K562 (cell line): ENCODE measurements at regions not wholly inside any gene's neighbourhood (a gene's known extent, or its start where the extent isn't known, plus 50 kb on each side); places are given as distances from the start of the nearest gene placed in this dataset.

Experiments used
- ATAC-seq: fragments of 200-7000 bp; cut with Tn5 transposase; 3 replicates; pipeline ENCODE4 v1.9.1; 2020; ENCODE audit warnings: moderate library complexity
- BruUV-seq: library from RNA; stranded (reverse); fragments of 400-500 nt; replicated peaks from 2 replicates; lab custom pipeline; 2021; lab: Mats Ljungman, UMichigan
- CTCF ChIA-PET: fragments of 300-600 bp; formaldehyde crosslinking; extraction: SDS; loops from one replicate; lab custom pipeline; 2021; ENCODE audit warnings: low intra/inter-chr PET ratio; lab: Yijun Ruan, JAX
- POLR2A ChIA-PET: fragments of 300-600, 350-650 bp; sonication (Branson Sonifier 250); formaldehyde crosslinking; extraction: SDS; loops from one replicate; lab custom pipeline; 2021; ENCODE audit warnings: antibody characterized with exemption, inconsistent platforms; lab: Yijun Ruan, JAX
- DNase-seq, 4 experiments: peaks; one replicate each; pipeline versions ENCODE4 v3.0.0 to v3.0.0-alpha.2; 2011 to 2018; ENCODE audit warnings: low spot score in 3 of 4, mixed read lengths in 3 of 4; ENCODE audit errors: extremely low read depth in 1 of 4
- FAIRE-seq: peaks from 2 replicates; lab custom pipeline; 2011; peaks lifted over from hg19 to GRCh38; lab: Jason Lieb, UNC
- H2AFZ ChIP-seq: 2 replicates; pipeline ENCODE4 v1.6.0; 2011; ENCODE audit warnings: low read depth, low read length, control low read depth, inconsistent platforms
- H3K27ac ChIP-seq: fragments of 200-600 bp; 3 replicates; pipeline ENCODE4 v1.8.0; 2011; ENCODE audit warnings: low read depth, mild to moderate bottlenecking, control low read depth, inconsistent platforms, low read length, moderate library complexity, mixed read lengths; ENCODE audit errors: extremely low read depth
- H3K27me3 ChIP-seq, 2 experiments: fragments of 300-600 bp in 1 of 2; 2 replicates in 1 of 2; 3 replicates in 1 of 2; pipeline versions ENCODE4 v1.6.0 to v1.8.0; 2011; ENCODE audit warnings: inconsistent platforms in 2 of 2, low read length in 2 of 2, mild to moderate bottlenecking in 1 of 2, mixed read lengths in 1 of 2, moderate library complexity in 1 of 2; ENCODE audit not compliant: control insufficient read depth in 2 of 2, insufficient read depth in 2 of 2
- H3K36me3 ChIP-seq: fragments of 300-600 bp; 3 replicates; pipeline ENCODE4 v1.8.0; 2011; ENCODE audit warnings: mild to moderate bottlenecking, low read length, inconsistent platforms; ENCODE audit not compliant: control insufficient read depth, insufficient read depth
- H3K4me1 ChIP-seq, 2 experiments: fragments of 200-600 bp in 1 of 2; replicated peaks in 1 of 2; 2 replicates in 1 of 2; 3 replicates in 1 of 2; pipeline versions ENCODE4 v1.5.1 to v1.8.0; 2011; ENCODE audit warnings: inconsistent platforms in 2 of 2, low read length in 2 of 2, mild to moderate bottlenecking in 1 of 2, mixed read lengths in 1 of 2, moderate library complexity in 1 of 2; ENCODE audit not compliant: control insufficient read depth in 2 of 2, insufficient read depth in 2 of 2
- H3K4me2 ChIP-seq: 2 replicates; pipeline ENCODE4 v1.6.1; 2011; ENCODE audit warnings: low read length, control low read depth, inconsistent platforms, mixed read lengths; ENCODE audit not compliant: insufficient read depth
- H3K4me3 ChIP-seq: fragments of 200-600 bp; sonication (generic), shearing (Covaris generic); 2 replicates; pipeline ENCODE4 v1.5.1; 2016; ENCODE audit warnings: control low read depth, inconsistent platforms
- H3K79me2 ChIP-seq: fragments of 200-600 bp; 3 replicates; pipeline ENCODE4 v1.8.0; 2011; ENCODE audit warnings: low read length, inconsistent platforms; ENCODE audit not compliant: control insufficient read depth, insufficient read depth
- H3K9ac ChIP-seq, 2 experiments: 2 replicates each; pipeline versions ENCODE4 v1.6.0 to v1.6.1; 2011; ENCODE audit warnings: low read depth in 2 of 2, low read length in 2 of 2, control low read depth in 1 of 2, inconsistent platforms in 1 of 2, mild to moderate bottlenecking in 1 of 2, mixed read lengths in 1 of 2; ENCODE audit not compliant: insufficient read depth in 1 of 2
- H3K9me1 ChIP-seq: one replicate; pipeline ENCODE4 v1.6.0; 2011; ENCODE audit warnings: inconsistent platforms, mild to moderate bottlenecking, low read length, moderate library complexity; ENCODE audit not compliant: control insufficient read depth, insufficient read depth
- H3K9me3 ChIP-seq: replicated peaks from 2 replicates; pipeline ENCODE4 v1.5.1; 2011; ENCODE audit warnings: low read depth, low read length, inconsistent platforms; ENCODE audit not compliant: control insufficient read depth, insufficient read depth
- H4K20me1 ChIP-seq: replicated peaks from 2 replicates; pipeline ENCODE4 v1.6.1; 2011; ENCODE audit warnings: low read length, inconsistent platforms, mixed read lengths; ENCODE audit not compliant: control insufficient read depth, insufficient read depth
- CTBP1 ChIP-seq: fragments of 450-650 bp; IDR thresholded peaks from 2 replicates; pipeline ENCODE4 v1.6.1; 2016; ENCODE audit warnings: borderline replicate concordance
- IRF9 ChIP-seq: fragments of 450-650 bp; IDR thresholded peaks from 2 replicates; pipeline ENCODE4 v1.6.1; 2016; ENCODE audit warnings: missing biosample characterization, missing genetic modification characterization
- JUNB ChIP-seq: fragments of 450-650 bp; formaldehyde crosslinking; conservative IDR thresholded peaks from 2 replicates; pipeline ENCODE4 v1.4.0; 2020; ENCODE audit warnings: mild to moderate bottlenecking
- NFIX ChIP-seq: fragments of 250-450 bp; sonication (Bioruptor Pico); IDR thresholded peaks from 2 replicates; pipeline ENCODE4 v1.4.0; 2020; ENCODE audit warnings: low read depth, mild to moderate bottlenecking, moderate library complexity
- POLR2B ChIP-seq: fragments of 450-650 bp; IDR thresholded peaks from 2 replicates; pipeline ENCODE4 v1.6.1; 2018; ENCODE audit warnings: low read depth; ENCODE audit not compliant: partially characterized antibody
- ZBTB33 ChIP-seq: sonication (generic); formaldehyde crosslinking; IDR thresholded peaks from 2 replicates; pipeline ENCODE4 v1.8.1; 2023; ENCODE audit warnings: mild to moderate bottlenecking, missing genetic modification reagents
- WGBS: fragments of 100-300 bp; shearing (Covaris generic); methylation state at CpG from one replicate; pipeline ENCODE4 v1.1.6; 2016; ENCODE audit warnings: low coverage, mixed read lengths; ENCODE audit not compliant: insufficient coverage; ENCODE audit errors: missing lambda C conversion rate; 5-methylcytosine and 5-hydroxymethylcytosine counted together
- in situ Hi-C: fragments of 300-500 bp; cut with MboI; formaldehyde crosslinking; loops from 4 replicates; pipeline ENCODE4 v1.15.0; 2018; ENCODE audit warnings: inconsistent platforms, mixed read lengths
- intact Hi-C: fragments of 100-400 bp; cut with micrococcal nuclease; formaldehyde crosslinking; loops from 2 replicates; pipeline ENCODE4 v1.14.2; 2022

GRCh38 chr5:9686216-9686615 lies 56.1 kb upstream of the TAS2R1 start:
- Histone ChIP-seq H3K4me3 (no peak overlapping the region), H3K79me2 (no peaks in the 10 kb centered on the region)

More at GRCh38 chr5:9686216-9686615, 56.1 kb upstream of the TAS2R1 start:
- Histone ChIP-seq H2AFZ (no peak overlapping the region), H3K9me3 (no peaks in the 10 kb centered on the region), H3K36me3 (no peaks in the 10 kb centered on the region), H3K4me2 (no peak overlapping the region), H3K27me3 (no peaks in the 10 kb centered on the region), H3K4me1 (no peaks in the 10 kb centered on the region), H3K9ac (no peak overlapping the region), H4K20me1 (no peaks in the 10 kb centered on the region), H3K27ac (no peak overlapping the region), H3K9me1 (no peaks in the 10 kb centered on the region)
- FAIRE-seq (no peak), DNase-seq (no peak), ATAC-seq (no peak)
- CTCF ChIA-PET = no interaction called here
- BruUV-seq = no TSS peak
- in situ Hi-C loops = no loop called here
- TF ChIP-seq NFIX (CRISPR knock-in tag) (no peak), CTBP1 (no peak), POLR2B (no peak), IRF9 (tag) (no peak), JUNB (no peak), ZBTB33 (CRISPR knock-in tag) (no peak)
- POLR2A ChIA-PET = no interaction called here
- 0% methylated on average over 2 of the region's 2 CpGs for WGBS
- intact Hi-C loops = no loop called here
